ENCODE measurements at regions not wholly inside any gene's neighbourhood (a gene's known extent, or its start where the extent isn't known, plus 50 kb on each side); places are given as distances from the start of the nearest gene placed in this dataset.

DNA sequence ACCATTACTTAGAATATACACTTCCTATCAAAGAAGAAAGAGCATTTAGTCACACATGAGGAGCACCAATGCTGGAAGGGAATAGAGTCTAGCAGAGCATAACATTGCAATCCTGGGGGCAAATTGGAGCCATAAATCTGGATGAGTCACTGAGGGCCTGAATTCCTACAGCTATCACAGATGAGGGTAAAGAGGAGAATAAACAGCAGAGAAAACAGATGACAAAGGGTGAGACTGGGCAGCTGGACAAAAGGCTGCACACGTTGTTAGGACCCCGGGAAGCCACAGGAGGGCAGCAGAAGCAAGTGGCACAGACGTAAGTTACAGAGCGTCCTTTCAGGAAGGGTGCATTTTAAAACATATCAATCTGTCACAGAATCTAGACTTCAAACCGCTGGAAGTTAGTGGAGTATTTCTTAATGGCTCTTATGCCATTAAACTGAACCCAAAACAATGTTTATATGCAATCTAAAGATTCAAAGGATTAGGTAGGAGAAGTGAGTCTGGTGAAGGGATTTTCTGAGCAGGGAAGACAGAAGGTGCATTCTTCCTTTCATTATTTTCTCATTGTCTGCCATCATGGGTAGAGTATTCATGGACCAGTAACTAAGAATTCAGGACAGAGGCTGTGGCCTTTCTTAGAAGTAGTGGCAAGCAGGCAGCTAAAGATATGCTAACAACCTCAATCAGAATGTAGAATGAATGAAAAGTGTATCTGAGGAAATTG is 159.8 kb upstream of the DAAM1 start:
- TF ChIP-seq, protein P1, sequence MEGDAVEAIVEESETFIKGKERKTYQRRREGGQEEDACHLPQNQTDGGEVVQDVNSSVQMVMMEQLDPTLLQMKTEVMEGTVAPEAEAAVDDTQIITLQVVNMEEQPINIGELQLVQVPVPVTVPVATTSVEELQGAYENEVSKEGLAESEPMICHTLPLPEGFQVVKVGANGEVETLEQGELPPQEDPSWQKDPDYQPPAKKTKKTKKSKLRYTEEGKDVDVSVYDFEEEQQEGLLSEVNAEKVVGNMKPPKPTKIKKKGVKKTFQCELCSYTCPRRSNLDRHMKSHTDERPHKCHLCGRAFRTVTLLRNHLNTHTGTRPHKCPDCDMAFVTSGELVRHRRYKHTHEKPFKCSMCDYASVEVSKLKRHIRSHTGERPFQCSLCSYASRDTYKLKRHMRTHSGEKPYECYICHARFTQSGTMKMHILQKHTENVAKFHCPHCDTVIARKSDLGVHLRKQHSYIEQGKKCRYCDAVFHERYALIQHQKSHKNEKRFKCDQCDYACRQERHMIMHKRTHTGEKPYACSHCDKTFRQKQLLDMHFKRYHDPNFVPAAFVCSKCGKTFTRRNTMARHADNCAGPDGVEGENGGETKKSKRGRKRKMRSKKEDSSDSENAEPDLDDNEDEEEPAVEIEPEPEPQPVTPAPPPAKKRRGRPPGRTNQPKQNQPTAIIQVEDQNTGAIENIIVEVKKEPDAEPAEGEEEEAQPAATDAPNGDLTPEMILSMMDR (IDR thresholded peaks at IDR 0.05) = no peak
- no peaks in the 10 kb centered on the region for H3K36me3 Mint-ChIP-seq
- no peak overlapping the region for H3K4me3 Mint-ChIP-seq
- peak in 1 of 3 donors; percentile 55 for ATAC-seq
- no peak overlapping the region for H3K4me3 ChIP-seq (ENCODE audit: low read length)
- H3K27ac Mint-ChIP-seq = no peak overlapping the region
- intact Hi-C loops (cut with micrococcal nuclease) = no loop called here
- H3K36me3 ChIP-seq (ENCODE audit: control insufficient read depth, insufficient read depth, low read length) = no peaks in the 10 kb centered on the region
- H3K27me3 Mint-ChIP-seq (ENCODE audit: low read depth in 2 of 2) = peaks cover 0 to 5% of the 10 kb centered on the region in 2 donors
- H3K27me3 ChIP-seq (ENCODE audit: control insufficient read depth, insufficient read depth, low read length) = no peaks in the 10 kb centered on the region
- peaks cover 5 to 8% of the 10 kb centered on the region in 2 donors for H3K4me1 Mint-ChIP-seq
- 10% methylated on average over 3 of the region's 5 CpGs for WGBS (ENCODE audit: insufficient coverage)
- H3K27ac ChIP-seq (ENCODE audit: low read length) = no peak overlapping the region
- no peaks in the 10 kb centered on the region for H3K9me3 ChIP-seq (ENCODE audit: control insufficient read depth, insufficient read depth, low read length)
- no peaks in the 10 kb centered on the region for H3K9me3 Mint-ChIP-seq
- no peaks in the 10 kb centered on the region for H3K4me1 ChIP-seq (ENCODE audit: control insufficient read depth, insufficient read depth, low read length)
- peak in 1 of 2 donors; percentile 37 for DNase-seq

DNA sequence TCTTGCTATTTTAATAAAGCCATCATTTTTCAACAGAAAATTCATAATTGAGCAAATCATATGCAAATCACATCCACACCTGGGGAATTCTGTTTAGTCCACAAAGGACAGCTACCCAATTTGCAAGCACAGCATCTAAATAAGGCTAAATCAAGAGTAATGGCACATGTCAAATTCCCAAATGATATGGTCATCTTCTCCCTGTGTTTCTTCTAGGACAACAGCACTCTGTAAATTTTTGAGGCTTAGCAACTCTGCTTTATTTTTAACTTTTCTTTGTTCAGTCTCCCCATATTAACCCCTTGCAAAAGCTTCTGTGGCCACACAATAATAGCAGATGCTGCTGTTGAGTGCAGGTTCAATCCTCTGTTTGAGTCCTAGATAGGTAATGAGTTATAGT is 155.6 kb upstream of the DAAM1 start:
- Histone ChIP-seq H3K4me3 (ENCODE audit: low read length) (no peak overlapping the region), H3K4me1 (ENCODE audit: control insufficient read depth, insufficient read depth, low read length) (no peaks in the 10 kb centered on the region), H3K27me3 (ENCODE audit: control insufficient read depth, insufficient read depth, low read length) (no peaks in the 10 kb centered on the region), H3K27ac (ENCODE audit: low read length) (no peak overlapping the region), H3K36me3 (ENCODE audit: control insufficient read depth, insufficient read depth, low read length) (no peaks in the 10 kb centered on the region), H3K9me3 (ENCODE audit: control insufficient read depth, insufficient read depth, low read length) (no peaks in the 10 kb centered on the region)
- Mint-ChIP-seq H3K36me3 (no peaks in the 10 kb centered on the region), H3K27ac (no peak overlapping the region), H3K4me3 (no peak overlapping the region), H3K9me3 (no peaks in the 10 kb centered on the region), H3K27me3 (ENCODE audit: low read depth in 2 of 2) (peaks cover 0 to 2% of the 10 kb centered on the region in 2 donors), H3K4me1 (peaks cover 5 to 8% of the 10 kb centered on the region in 2 donors)
- DNase-seq = no peak
- TF ChIP-seq, protein P1 (IDR thresholded peaks at IDR 0.05) = no peak
- intact Hi-C loops (cut with micrococcal nuclease) = no loop called here
- no peak for ATAC-seq

DNA sequence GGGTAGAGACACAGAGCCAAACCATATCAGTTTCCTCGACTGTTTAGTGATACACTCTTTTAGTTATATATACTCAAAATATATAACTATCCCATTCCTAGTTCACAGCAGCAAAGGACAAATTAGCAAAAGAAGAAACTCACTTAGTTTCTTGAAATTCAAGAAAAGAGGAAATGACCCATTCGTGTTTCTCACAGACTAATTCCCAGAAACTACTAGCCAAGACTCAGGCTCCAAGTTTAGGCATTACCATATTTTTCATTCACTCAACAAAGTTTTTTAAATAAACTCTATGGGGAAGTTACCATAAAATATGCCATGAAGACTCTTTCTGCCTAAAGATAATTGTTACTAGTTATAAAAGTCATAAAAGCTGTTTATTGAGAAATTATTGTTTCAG is 152.3 kb upstream of the DAAM1 start:
- no peak for ATAC-seq
- Histone ChIP-seq H3K27me3 (ENCODE audit: control insufficient read depth, insufficient read depth, low read length) (no peaks in the 10 kb centered on the region), H3K4me3 (ENCODE audit: low read length) (no peak overlapping the region), H3K36me3 (ENCODE audit: control insufficient read depth, insufficient read depth, low read length) (no peaks in the 10 kb centered on the region), H3K9me3 (ENCODE audit: control insufficient read depth, insufficient read depth, low read length) (no peaks in the 10 kb centered on the region), H3K27ac (ENCODE audit: low read length) (no peak overlapping the region), H3K4me1 (ENCODE audit: control insufficient read depth, insufficient read depth, low read length) (no peaks in the 10 kb centered on the region)
- DNase-seq = no peak
- Mint-ChIP-seq H3K4me1 (no peaks in the 10 kb centered on the region), H3K27ac (no peak overlapping the region), H3K36me3 (no peaks in the 10 kb centered on the region), H3K9me3 (no peaks in the 10 kb centered on the region), H3K27me3 (ENCODE audit: low read depth in 2 of 2) (peaks cover 0 to 2% of the 10 kb centered on the region in 2 donors), H3K4me3 (no peak overlapping the region)
- 43% methylated on average over 2 of the region's 2 CpGs for WGBS (ENCODE audit: insufficient coverage)
- intact Hi-C loops (cut with micrococcal nuclease) = no loop called here
- TF ChIP-seq, protein P1 (IDR thresholded peaks at IDR 0.05) = no peak

DNA sequence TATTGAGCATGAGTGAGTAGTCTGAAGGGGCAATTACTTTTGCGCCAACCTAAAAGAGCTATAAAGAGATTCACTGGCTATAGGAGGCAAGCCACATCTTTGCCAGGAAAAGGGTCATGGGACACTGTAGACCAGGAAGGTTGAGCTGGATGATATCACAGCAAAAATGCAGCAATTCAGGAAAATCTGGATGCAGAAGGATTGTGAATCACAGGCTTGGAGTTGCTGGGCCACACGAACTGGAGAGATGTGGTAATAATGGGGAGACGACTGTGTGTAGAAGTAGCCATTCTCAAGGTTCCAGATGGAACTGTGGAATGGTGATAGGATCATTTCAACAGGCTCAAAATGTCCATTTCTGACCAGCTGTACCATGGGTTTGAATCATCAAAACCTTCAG is 151.4 kb upstream of the DAAM1 start:
- Histone ChIP-seq H3K4me1 (ENCODE audit: control insufficient read depth, insufficient read depth, low read length) (no peaks in the 10 kb centered on the region), H3K36me3 (ENCODE audit: control insufficient read depth, insufficient read depth, low read length) (no peaks in the 10 kb centered on the region), H3K27me3 (ENCODE audit: control insufficient read depth, insufficient read depth, low read length) (no peaks in the 10 kb centered on the region), H3K27ac (ENCODE audit: low read length) (no peak overlapping the region), H3K4me3 (ENCODE audit: low read length) (no peak overlapping the region), H3K9me3 (ENCODE audit: control insufficient read depth, insufficient read depth, low read length) (no peaks in the 10 kb centered on the region)
- no peaks in the 10 kb centered on the region for H3K9me3 Mint-ChIP-seq
- intact Hi-C loops (cut with micrococcal nuclease) = no loop called here
- H3K27ac Mint-ChIP-seq = no peak overlapping the region
- no peak for ATAC-seq
- no peak for DNase-seq
- 68% methylated on average over 3 of the region's 3 CpGs for WGBS (ENCODE audit: insufficient coverage)
- no peaks in the 10 kb centered on the region for H3K36me3 Mint-ChIP-seq
- TF ChIP-seq, protein P1 (IDR thresholded peaks at IDR 0.05) = no peak
- no peaks in the 10 kb centered on the region for H3K4me1 Mint-ChIP-seq
- H3K27me3 Mint-ChIP-seq (ENCODE audit: low read depth in 2 of 2) = peaks cover 0 to 2% of the 10 kb centered on the region in 2 donors
- H3K4me3 Mint-ChIP-seq = no peak overlapping the region

Data from natural killer cell (primary cell).